Stimulated activated CD4-positive, alpha-beta T cell treated with anti-CD3 and anti-CD28 coated beads, Interleukin-4, amount 100 ng/mL, for 48 hours (primary cell): ENCODE measurements at regions not wholly inside any gene's neighbourhood (a gene's known extent, or its start where the extent isn't known, plus 50 kb on each side); places are given as distances from the start of the nearest gene placed in this dataset.

Experiments used
- DNase-seq, 2 donors: peaks; one replicate each; pipeline ENCODE4 v3.0.0-alpha.2; 2020; ENCODE audit warnings: low read depth in 2 of 2

- DNase-seq, result no peak
These were observed 403.4 kb downstream of the KLF5 start for GRCh38 chr13:73462241-73462640.

GRCh38 chr13:73451221-73452029, 392.6 kb downstream of the KLF5 start:
- no peak for DNase-seq

- DNase-seq, result no peak
These were observed 391.8 kb downstream of the KLF5 start for GRCh38 chr13:73450583-73450982.

GRCh38 chr13:73449252-73449651, 390.4 kb downstream of the KLF5 start:
- no peak for DNase-seq

GRCh38 chr13:73440296-73440895, 381.6 kb downstream of the KLF5 start:
- no peak for DNase-seq

GRCh38 chr13:73433890-73434289, 375.1 kb downstream of the KLF5 start:
- no peak for DNase-seq

GRCh38 chr13:73433458-73433857, 374.7 kb downstream of the KLF5 start:
- DNase-seq, result no peak

GRCh38 chr13:73429701-73430100, 370.9 kb downstream of the KLF5 start:
- no peak for DNase-seq

GRCh38 chr13:73428706-73429105, 369.9 kb downstream of the KLF5 start:
- DNase-seq, result no peak

GRCh38 chr13:73428137-73428536, 369.3 kb downstream of the KLF5 start:
- no peak for DNase-seq

GRCh38 chr13:73422973-73423372, 364.2 kb downstream of the KLF5 start:
- no peak for DNase-seq

- peak; percentile 3 to 21 for DNase-seq
These were observed 362.6 kb downstream of the KLF5 start for GRCh38 chr13:73421310-73421912.

- no peak for DNase-seq
These were observed 360.4 kb downstream of the KLF5 start for GRCh38 chr13:73419186-73419585.

- DNase-seq, result no peak
These were observed 358.3 kb downstream of the KLF5 start for GRCh38 chr13:73417012-73417615.

GRCh38 chr13:73416093-73416492, 357.3 kb downstream of the KLF5 start:
- DNase-seq, result no peak

- DNase-seq, result no peak
These were observed 354.9 kb downstream of the KLF5 start for GRCh38 chr13:73413656-73414055.

- no peak for DNase-seq
These were observed 354.1 kb downstream of the KLF5 start for GRCh38 chr13:73412933-73413332.

- DNase-seq, result no peak
These were observed 352.4 kb downstream of the KLF5 start for GRCh38 chr13:73411067-73411809.

- no peak for DNase-seq
These were observed 347.6 kb downstream of the KLF5 start for GRCh38 chr13:73406454-73406853.

GRCh38 chr13:73404581-73404980, 345.8 kb downstream of the KLF5 start:
- DNase-seq, result no peak

- DNase-seq, result no peak
These were observed 344.7 kb downstream of the KLF5 start for GRCh38 chr13:73403355-73404120.
